ENCODE measurements at regions not wholly inside any gene's neighbourhood (a gene's known extent, or its start where the extent isn't known, plus 50 kb on each side); places are given as distances from the start of the nearest gene placed in this dataset.

DNA sequence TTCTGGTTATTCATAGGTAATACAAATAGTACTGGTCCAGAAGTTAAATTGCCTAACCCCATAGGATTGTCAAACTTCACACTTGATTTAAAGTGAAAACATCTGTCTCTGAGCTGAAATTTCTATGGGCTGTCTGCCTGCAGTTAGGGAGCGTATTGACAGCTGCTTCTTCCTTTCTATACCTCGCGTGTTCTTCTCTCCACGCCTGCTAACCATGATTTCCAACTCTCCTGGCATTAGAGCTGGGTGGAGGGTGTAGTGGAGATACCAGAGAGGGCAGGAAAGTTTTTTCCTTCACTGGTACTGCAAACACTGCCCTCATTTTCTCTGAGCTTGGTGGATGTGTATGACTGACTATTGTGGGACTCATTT lies 429.0 kb upstream of the FBXO33 start:
- no peaks in the 10 kb centered on the region for H3K9me3 ChIP-seq (ENCODE audit: control insufficient read depth, low read length)
- H3K36me3 ChIP-seq (ENCODE audit: control insufficient read depth, insufficient read depth, low read length): no peaks in the 10 kb centered on the region
- Mint-ChIP-seq H3K4me3 (no peak overlapping the region), H3K27me3 (ENCODE audit: insufficient read depth) (no peaks in the 10 kb centered on the region), H3K36me3 (ENCODE audit: low read depth) (no peaks in the 10 kb centered on the region), H3K9me3 (no peaks in the 10 kb centered on the region), H3K4me1 (peaks cover 20% of the 10 kb centered on the region), H3K27ac (no peak overlapping the region)
- H3K4me3 ChIP-seq (ENCODE audit: low read length): no peak overlapping the region
- TF ChIP-seq, protein P1, sequence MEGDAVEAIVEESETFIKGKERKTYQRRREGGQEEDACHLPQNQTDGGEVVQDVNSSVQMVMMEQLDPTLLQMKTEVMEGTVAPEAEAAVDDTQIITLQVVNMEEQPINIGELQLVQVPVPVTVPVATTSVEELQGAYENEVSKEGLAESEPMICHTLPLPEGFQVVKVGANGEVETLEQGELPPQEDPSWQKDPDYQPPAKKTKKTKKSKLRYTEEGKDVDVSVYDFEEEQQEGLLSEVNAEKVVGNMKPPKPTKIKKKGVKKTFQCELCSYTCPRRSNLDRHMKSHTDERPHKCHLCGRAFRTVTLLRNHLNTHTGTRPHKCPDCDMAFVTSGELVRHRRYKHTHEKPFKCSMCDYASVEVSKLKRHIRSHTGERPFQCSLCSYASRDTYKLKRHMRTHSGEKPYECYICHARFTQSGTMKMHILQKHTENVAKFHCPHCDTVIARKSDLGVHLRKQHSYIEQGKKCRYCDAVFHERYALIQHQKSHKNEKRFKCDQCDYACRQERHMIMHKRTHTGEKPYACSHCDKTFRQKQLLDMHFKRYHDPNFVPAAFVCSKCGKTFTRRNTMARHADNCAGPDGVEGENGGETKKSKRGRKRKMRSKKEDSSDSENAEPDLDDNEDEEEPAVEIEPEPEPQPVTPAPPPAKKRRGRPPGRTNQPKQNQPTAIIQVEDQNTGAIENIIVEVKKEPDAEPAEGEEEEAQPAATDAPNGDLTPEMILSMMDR (conservative IDR thresholded peaks at IDR 0.05): no peak
- no peak overlapping the region for H3K9ac ChIP-seq (ENCODE audit: extremely low read depth, low read length, poor library complexity, severe bottlenecking)
- WGBS, 2 experiments (ENCODE audit: insufficient coverage in 1 of 2, insufficient read length in 1 of 2): 97 to 100% methylated on average over 1 to 4 of the region's 4 CpGs
- peaks cover 7% of the 10 kb centered on the region for H3K4me1 ChIP-seq (ENCODE audit: control insufficient read depth, insufficient read depth, low read length)
- H3K27ac ChIP-seq (ENCODE audit: low read depth, low read length): no peak overlapping the region
- H3K27me3 ChIP-seq (ENCODE audit: control insufficient read depth, insufficient read depth, low read length, poor library complexity, severe bottlenecking): no peaks in the 10 kb centered on the region
- DNase-seq: no peak

DNA sequence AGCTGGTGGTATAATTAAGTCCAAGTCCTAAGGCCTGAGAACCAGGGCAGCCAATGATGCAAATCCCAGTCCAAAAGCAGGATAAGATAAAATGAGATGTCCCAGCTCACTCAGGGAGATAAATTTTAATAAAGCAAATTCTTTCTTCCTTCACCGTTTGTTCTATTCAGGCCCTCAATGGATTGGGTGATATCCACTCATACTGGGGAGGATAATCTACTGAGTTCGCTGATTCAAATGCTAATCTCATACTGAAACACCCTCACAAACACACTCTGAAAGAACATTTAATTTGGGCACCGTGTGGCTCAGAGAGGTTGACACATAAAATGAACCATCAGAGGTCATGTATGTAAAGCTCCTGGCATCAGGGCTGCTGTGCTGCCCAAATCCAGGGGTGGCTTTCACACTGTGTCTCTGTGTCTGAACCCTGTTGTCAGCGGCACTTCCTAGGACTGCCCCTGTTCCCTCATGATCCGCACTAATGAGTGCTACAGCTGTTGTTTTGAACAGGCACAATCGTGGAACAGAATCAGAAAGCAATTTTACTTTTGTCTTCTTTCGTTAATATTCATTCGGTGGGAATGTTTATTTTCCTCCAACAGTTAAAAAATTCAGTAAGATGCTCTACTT lies 428.5 kb upstream of the FBXO33 start:
- Mint-ChIP-seq H3K27ac (no peak overlapping the region), H3K4me1 (peaks cover 20% of the 10 kb centered on the region), H3K36me3 (ENCODE audit: low read depth) (no peaks in the 10 kb centered on the region), H3K27me3 (ENCODE audit: insufficient read depth) (no peaks in the 10 kb centered on the region), H3K4me3 (no peak overlapping the region), H3K9me3 (no peaks in the 10 kb centered on the region)
- Histone ChIP-seq H3K9me3 (ENCODE audit: control insufficient read depth, low read length) (no peaks in the 10 kb centered on the region), H3K27me3 (ENCODE audit: control insufficient read depth, insufficient read depth, low read length, poor library complexity, severe bottlenecking) (no peaks in the 10 kb centered on the region), H3K9ac (ENCODE audit: extremely low read depth, low read length, poor library complexity, severe bottlenecking) (no peak overlapping the region), H3K36me3 (ENCODE audit: control insufficient read depth, insufficient read depth, low read length) (no peaks in the 10 kb centered on the region), H3K27ac (ENCODE audit: low read depth, low read length) (no peak overlapping the region), H3K4me3 (ENCODE audit: low read length) (no peak overlapping the region), H3K4me1 (ENCODE audit: control insufficient read depth, insufficient read depth, low read length) (peaks cover 7% of the 10 kb centered on the region)
- 88 to 95% methylated on average over 4 to 8 of the region's 8 CpGs for WGBS, 2 experiments (ENCODE audit: insufficient coverage in 1 of 2, insufficient read length in 1 of 2)
- DNase-seq: peak; percentile 36
- TF ChIP-seq, protein P1 (conservative IDR thresholded peaks at IDR 0.05): no peak

DNA sequence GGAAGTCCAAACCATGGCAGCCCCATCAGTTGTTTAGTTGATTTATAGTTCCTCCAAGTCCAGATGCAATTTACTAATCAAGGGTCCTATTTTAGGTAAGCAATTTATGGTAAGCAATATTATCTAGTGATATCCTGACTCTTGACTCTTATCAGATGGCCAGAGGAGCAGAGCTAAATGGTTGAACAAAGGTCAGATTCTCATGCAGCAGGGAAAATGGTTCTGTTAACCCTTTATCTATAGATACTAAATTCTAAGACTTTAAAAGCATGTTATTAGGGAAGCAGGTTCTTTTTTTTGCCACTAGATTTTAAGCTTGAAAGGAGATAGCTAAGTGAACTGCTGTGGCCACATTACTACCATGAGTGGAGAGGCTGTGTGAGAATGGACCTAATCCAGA lies 427.1 kb upstream of the FBXO33 start:
- Histone ChIP-seq H3K4me1 (ENCODE audit: control insufficient read depth, insufficient read depth, low read length) (peaks cover 7% of the 10 kb centered on the region), H3K9ac (ENCODE audit: extremely low read depth, low read length, poor library complexity, severe bottlenecking) (no peak overlapping the region), H3K4me3 (ENCODE audit: low read length) (no peak overlapping the region), H3K27me3 (ENCODE audit: control insufficient read depth, insufficient read depth, low read length, poor library complexity, severe bottlenecking) (no peaks in the 10 kb centered on the region), H3K9me3 (ENCODE audit: control insufficient read depth, low read length) (no peaks in the 10 kb centered on the region), H3K36me3 (ENCODE audit: control insufficient read depth, insufficient read depth, low read length) (no peaks in the 10 kb centered on the region), H3K27ac (ENCODE audit: low read depth, low read length) (no peak overlapping the region)
- Mint-ChIP-seq H3K27ac (no peak overlapping the region), H3K4me1 (peaks cover 20% of the 10 kb centered on the region), H3K27me3 (ENCODE audit: insufficient read depth) (no peaks in the 10 kb centered on the region), H3K9me3 (no peaks in the 10 kb centered on the region), H3K36me3 (ENCODE audit: low read depth) (no peaks in the 10 kb centered on the region), H3K4me3 (no peak overlapping the region)
- no peak for DNase-seq
- TF ChIP-seq, protein P1 (conservative IDR thresholded peaks at IDR 0.05): no peak
